ENCODE measurements at regions not wholly inside any gene's neighbourhood (a gene's known extent, or its start where the extent isn't known, plus 50 kb on each side); places are given as distances from the start of the nearest gene placed in this dataset.

DNA sequence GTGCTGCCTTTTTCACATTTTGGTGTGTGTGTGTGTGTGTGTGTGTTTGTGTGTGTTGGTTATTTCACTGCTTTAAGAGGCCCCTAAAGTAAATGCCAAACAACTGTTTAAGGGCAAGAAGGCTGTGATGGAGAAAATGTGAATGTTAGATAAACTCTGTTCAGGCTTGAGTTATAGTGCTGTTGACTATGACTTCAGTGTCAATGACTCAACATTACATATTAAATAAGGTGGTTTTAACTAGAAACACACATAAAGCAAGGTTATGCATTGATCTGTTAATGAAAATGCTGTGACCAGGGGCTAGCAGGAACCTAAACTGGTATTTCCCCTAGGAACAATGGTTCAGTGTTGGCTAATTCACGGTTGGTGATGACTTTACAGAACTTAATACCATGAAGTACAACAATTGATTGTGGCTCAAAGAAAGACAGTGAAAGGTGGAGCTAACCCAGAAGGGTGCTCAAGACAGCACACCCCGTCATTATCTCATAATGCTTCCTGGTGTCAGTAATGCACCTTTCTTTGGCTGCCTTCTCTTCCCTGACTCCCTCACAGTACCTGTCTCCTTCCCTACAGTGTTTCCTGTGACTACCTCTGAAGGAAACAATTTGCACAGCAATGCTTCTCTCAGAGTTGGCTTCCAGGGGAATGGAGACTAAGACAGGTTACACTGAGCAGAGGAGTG lies 116.1 kb downstream of the RIN2 start:
- no peak for TF ChIP-seq GATA2 (IDR thresholded peaks at IDR 0.05; ENCODE audit: low read depth, low read length)
- no peak for TF ChIP-seq GATA3 (IDR thresholded peaks at IDR 0.05; ENCODE audit: low read depth, low read length)

GRCh38 chr20:19875376-19876221 lies 117.5 kb downstream of the RIN2 start:
- TF ChIP-seq GATA3 (IDR thresholded peaks at IDR 0.05; ENCODE audit: low read depth, low read length) (no peak), GATA2 (IDR thresholded peaks at IDR 0.05; ENCODE audit: low read depth, low read length) (no peak)

DNA sequence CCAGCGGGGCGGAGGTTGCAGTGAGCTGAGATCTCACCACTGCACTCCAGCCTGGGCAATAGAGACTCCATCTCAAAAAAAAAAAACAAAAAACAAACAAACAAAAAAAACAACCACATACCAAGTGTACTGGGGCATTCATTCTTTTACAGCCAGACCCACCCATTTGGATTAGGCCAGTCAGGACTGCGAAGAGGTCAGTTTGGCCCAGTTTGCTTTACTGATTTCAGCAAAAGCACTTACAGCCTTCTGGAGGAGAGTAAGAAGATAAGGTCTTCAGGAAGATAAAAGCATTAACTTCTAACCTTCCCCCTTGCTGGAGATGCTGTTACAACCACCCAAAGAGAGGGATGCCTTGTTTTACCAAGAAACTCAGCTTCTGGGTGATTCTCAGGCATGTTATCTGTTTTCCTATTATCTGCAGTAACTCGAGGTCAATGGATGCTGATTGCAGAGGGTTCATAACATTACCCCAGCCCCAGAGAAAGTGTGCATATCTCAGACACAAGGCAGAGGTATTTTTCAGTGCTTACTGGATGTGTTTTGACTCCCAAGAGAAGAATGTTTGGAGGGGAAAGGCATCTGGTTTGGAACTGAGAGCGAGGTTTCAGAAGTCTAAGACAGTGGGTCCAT lies 118.9 kb downstream of the RIN2 start:
- TF ChIP-seq GATA3 (IDR thresholded peaks at IDR 0.05; ENCODE audit: low read depth, low read length) (no peak), GATA2 (IDR thresholded peaks at IDR 0.05; ENCODE audit: low read depth, low read length) (no peak)

DNA sequence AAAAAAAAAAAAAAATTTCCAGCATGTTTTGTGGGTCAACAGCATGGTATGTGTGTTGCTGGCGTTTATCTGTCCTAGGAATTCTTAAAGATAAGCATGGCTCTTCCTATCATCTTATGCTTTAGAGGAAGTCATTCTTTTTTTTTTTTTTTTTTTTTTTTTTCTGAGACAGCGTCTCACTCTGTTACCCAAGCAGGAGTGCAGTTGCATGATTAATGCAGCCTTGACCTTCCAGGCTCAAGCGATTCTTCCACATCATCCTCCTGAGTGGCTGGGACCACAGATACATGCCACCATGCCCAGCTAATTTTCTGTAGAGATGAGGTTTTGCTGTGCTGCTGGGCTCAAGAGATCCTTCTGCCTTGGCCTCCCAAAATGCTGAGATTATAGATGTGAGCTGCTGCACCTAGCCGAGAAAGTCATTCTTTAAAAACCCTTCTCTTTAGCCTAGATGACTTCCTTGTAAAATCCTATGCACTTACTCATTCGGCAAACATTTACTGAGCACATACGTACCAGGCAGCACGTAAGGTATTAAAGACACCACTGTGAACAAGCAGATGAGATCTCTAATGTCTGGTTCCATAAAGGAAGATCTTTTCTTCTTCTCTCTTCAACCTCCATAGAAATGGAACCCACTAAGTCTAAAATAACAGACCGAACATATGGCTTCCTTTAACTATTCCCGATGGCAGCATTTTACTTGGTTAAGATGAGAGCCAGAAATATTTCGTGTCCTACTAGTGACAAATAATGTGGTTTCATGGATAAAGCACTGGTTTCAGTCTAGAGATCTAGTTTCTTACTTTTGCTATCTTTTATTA lies 122.4 kb downstream of the RIN2 start:
- TF ChIP-seq GATA2 (IDR thresholded peaks at IDR 0.05; ENCODE audit: low read depth, low read length) (no peak), GATA3 (IDR thresholded peaks at IDR 0.05; ENCODE audit: low read depth, low read length) (no peak)

DNA sequence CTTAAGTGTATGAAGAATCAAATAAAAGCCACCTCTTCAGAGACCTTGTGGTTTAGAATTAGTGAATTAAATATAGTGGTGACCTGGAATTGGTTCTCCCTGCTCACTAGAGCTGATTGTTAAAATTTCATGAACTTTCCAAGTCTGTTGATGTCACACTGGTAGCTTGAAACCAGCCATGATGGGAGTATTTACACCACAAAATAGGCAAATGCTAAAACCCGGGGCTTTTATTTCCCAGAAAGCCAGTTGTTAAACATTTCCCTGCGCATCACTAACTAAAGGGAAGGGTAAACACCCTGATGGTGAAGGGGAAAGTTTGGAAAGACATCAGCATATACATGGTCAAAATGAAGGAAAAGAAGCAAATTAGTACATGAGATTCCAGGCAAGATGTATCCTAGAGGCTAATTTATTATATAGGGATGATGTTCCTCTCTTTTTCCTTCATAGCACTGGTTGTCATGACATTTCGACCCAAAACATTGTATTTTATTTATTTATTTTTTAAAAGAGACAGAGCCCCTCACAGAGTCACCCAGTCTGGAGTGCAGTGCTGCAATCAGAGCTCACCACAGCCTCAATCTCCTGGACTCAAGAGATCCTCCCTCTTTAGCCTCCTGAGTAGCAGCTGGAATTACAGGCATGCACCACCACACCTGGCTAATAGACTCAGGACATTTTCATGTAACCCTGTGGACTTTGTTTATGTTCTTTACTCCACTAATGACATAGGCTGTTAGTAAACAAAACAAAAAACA lies 123.2 kb downstream of the RIN2 start:
- TF ChIP-seq GATA2 (IDR thresholded peaks at IDR 0.05; ENCODE audit: low read depth, low read length): no peak
- TF ChIP-seq GATA3 (IDR thresholded peaks at IDR 0.05; ENCODE audit: low read depth, low read length): no peak

DNA sequence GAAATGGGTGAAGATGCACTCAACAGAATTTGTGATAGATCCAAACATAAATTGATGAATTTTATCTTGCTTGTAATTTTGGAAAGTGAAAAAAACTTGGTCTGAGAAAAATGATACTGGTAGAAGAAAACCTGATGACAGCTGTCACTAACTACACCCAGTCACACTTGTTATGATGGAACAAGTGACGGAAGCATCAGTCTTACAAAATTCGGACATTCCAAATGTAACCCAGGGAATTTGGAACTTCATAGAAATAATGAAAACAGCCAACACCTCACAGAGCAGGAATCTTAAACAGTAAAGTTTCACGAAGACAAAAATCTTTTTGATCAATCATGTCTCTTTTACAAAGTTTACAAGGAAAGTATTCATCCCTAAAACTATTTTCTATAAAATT lies 123.9 kb downstream of the RIN2 start:
- no peak for TF ChIP-seq GATA2 (IDR thresholded peaks at IDR 0.05; ENCODE audit: low read depth, low read length)
- no peak for TF ChIP-seq GATA3 (IDR thresholded peaks at IDR 0.05; ENCODE audit: low read depth, low read length)

DNA sequence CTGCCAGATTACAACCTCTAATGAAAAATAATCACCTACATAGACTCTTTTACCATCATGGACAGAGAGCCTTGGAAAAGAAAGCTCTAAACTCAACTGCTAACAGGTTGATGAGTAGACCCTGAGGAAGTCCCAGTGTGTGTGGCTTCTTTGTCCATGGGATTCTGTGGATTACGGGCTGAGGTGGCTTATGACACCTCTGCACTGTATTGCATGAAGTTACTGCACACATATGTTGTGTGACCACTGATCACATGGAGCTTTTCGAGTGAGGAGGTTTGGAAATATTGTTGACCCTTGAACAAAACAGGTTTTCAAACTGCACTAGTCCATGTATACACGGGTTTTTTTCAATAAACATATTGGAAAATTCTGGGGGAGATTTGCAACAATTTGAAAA lies 124.4 kb downstream of the RIN2 start:
- TF ChIP-seq GATA3 (IDR thresholded peaks at IDR 0.05; ENCODE audit: low read depth, low read length): no peak
- TF ChIP-seq GATA2 (IDR thresholded peaks at IDR 0.05; ENCODE audit: low read depth, low read length): no peak

DNA sequence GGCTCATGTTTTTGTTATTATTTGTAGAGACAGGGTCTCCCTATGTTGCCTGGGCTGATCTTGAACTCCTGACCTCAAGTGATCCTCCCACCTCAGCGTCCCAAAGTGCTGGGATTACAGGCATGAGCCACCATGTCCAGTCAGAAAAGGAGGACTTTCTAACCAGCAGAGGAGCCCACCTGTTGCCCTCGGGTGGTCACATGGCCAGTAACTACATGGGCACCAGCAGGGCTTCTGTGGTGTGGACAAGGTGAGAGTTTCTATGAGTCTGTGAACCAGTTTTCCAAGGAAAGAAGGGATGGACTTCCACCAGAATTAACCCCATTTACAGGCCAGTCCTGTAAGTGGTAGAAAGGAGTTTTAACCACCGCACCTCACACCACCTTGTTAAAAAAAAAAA lies 125.4 kb downstream of the RIN2 start:
- no peak for TF ChIP-seq GATA3 (IDR thresholded peaks at IDR 0.05; ENCODE audit: low read depth, low read length)
- no peak for TF ChIP-seq GATA2 (IDR thresholded peaks at IDR 0.05; ENCODE audit: low read depth, low read length)

- TF ChIP-seq GATA3 (IDR thresholded peaks at IDR 0.05; ENCODE audit: low read depth, low read length) (no peak), GATA2 (IDR thresholded peaks at IDR 0.05; ENCODE audit: low read depth, low read length) (no peak)
Measured at GRCh38 chr20:19885594-19885938, 127.5 kb downstream of the RIN2 start.

- no peak for TF ChIP-seq GATA3 (IDR thresholded peaks at IDR 0.05; ENCODE audit: low read depth, low read length)
- no peak for TF ChIP-seq GATA2 (IDR thresholded peaks at IDR 0.05; ENCODE audit: low read depth, low read length)
Measured at GRCh38 chr20:19885939-19886660, 128.0 kb downstream of the RIN2 start.

GRCh38 chr20:19886661-19887288 lies 128.7 kb downstream of the RIN2 start:
- TF ChIP-seq GATA3 (IDR thresholded peaks at IDR 0.05; ENCODE audit: low read depth, low read length) (no peak), GATA2 (IDR thresholded peaks at IDR 0.05; ENCODE audit: low read depth, low read length) (no peak)

DNA sequence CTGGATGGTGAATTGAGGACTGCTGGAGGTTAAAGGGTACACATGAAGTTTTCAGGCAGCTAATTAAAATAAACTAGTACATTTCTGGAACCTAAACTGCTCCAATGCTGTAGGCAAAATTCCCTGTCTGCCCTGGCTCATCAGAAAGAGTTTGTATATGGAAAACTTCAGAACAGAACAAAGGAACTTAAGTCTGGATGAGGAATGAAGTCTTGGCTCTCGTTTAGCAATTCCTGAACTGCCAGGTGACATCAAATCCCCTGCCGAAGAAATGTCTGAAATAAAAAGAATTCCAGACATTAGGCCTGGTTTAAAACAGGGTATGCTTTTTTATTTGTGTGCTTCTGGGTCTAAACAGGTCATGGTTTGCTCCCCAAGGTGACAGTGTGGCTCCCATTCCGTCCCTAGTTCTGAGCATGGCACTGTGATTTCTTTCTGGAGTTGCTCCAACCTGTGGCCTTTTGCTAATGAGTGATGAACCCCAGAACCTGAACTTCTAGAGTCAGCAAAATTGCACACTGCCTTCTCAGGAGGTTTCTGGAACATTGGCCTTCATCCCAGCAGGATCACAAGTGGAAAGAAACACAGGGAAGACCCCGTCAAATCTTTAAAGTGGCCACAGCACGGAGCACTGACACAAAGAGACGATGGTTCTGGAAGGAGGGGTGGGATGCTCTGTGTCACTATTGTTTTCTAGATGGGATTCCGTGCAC lies 129.4 kb upstream of the NAA20 start:
- TF ChIP-seq GATA2 (IDR thresholded peaks at IDR 0.05; ENCODE audit: low read depth, low read length) (no peak), GATA3 (IDR thresholded peaks at IDR 0.05; ENCODE audit: low read depth, low read length) (no peak)

All from SH-SY5Y (cell line).